GM06990 (cell line): ENCODE measurements at regions not wholly inside any gene's neighbourhood (a gene's known extent, or its start where the extent isn't known, plus 50 kb on each side); places are given as distances from the start of the nearest gene placed in this dataset.

ENCODE experiments used
- DNase-seq: peaks from one replicate; pipeline ENCODE4 v3.0.0-alpha.2; 2011; ENCODE audit not compliant: insufficient read length; ENCODE audit errors: extremely low read depth
- H3K27me3 ChIP-seq: replicated peaks from 2 replicates; pipeline ENCODE4 v1.6.0; 2011; ENCODE audit warnings: low read length; ENCODE audit not compliant: control insufficient read depth, insufficient read depth
- H3K36me3 ChIP-seq: 2 replicates; pipeline ENCODE4 v1.5.1; 2011; ENCODE audit warnings: low read length; ENCODE audit not compliant: control insufficient read depth, insufficient read depth
- H3K4me3 ChIP-seq: replicated peaks from 2 replicates; pipeline ENCODE4 v1.5.1; 2011; ENCODE audit warnings: low read depth, mild to moderate bottlenecking, control low read depth, low read length
- TF ChIP-seq, protein P1 (sequence below): IDR thresholded peaks from 2 replicates; pipeline ENCODE4 v1.5.1; 2011; ENCODE audit warnings: low read length, control low read depth, mild to moderate bottlenecking, inconsistent platforms; ENCODE audit not compliant: insufficient read depth, poor library complexity, severe bottlenecking

DNA sequence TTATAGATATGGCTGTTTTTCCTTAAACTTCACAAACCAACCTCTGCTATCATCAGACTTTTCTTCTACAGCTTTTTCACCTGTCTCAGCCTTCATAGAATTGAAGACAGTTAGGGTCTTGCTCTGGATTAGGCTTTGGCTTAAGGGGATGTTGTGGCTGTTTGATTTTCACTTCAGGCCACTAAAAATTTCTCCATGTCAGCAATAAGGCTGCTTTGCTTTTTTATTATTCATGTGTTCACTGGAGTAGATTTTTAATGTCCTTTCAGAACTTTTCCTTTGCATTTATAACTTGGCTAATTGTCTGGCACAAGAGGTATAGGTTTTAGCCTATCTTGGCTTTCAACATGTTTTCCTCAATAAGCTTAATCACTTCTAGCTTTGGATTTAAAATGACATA lies 392.6 kb downstream of the RFPL4B start:
- Histone ChIP-seq H3K36me3 (no peaks in the 10 kb centered on the region), H3K27me3 (no peaks in the 10 kb centered on the region), H3K4me3 (no peak overlapping the region)
- DNase-seq: no peak
- TF ChIP-seq, protein P1, sequence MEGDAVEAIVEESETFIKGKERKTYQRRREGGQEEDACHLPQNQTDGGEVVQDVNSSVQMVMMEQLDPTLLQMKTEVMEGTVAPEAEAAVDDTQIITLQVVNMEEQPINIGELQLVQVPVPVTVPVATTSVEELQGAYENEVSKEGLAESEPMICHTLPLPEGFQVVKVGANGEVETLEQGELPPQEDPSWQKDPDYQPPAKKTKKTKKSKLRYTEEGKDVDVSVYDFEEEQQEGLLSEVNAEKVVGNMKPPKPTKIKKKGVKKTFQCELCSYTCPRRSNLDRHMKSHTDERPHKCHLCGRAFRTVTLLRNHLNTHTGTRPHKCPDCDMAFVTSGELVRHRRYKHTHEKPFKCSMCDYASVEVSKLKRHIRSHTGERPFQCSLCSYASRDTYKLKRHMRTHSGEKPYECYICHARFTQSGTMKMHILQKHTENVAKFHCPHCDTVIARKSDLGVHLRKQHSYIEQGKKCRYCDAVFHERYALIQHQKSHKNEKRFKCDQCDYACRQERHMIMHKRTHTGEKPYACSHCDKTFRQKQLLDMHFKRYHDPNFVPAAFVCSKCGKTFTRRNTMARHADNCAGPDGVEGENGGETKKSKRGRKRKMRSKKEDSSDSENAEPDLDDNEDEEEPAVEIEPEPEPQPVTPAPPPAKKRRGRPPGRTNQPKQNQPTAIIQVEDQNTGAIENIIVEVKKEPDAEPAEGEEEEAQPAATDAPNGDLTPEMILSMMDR: no peak

DNA sequence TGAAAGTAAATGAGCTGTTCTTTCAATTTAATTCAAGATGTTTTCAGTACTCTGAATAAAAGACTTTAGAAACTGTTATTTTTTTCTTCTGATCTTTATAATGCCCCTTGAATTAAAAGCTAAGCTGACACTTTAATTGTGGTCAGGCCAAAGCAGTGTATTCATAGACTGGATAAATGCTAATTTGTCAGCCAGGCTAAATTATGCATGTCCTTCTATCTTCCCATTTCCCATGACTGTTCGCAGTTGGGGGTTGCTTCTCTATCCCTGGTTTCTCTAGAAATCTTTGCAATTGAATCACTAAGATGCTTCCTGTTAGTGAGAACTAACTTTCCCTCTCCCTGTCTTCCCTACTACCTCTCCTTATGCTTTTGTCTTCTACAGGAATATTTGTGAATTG lies 396.2 kb downstream of the RFPL4B start:
- Histone ChIP-seq H3K36me3 (no peaks in the 10 kb centered on the region), H3K4me3 (no peak overlapping the region), H3K27me3 (no peaks in the 10 kb centered on the region)
- no peak for DNase-seq
- TF ChIP-seq, protein P1: no peak

DNA sequence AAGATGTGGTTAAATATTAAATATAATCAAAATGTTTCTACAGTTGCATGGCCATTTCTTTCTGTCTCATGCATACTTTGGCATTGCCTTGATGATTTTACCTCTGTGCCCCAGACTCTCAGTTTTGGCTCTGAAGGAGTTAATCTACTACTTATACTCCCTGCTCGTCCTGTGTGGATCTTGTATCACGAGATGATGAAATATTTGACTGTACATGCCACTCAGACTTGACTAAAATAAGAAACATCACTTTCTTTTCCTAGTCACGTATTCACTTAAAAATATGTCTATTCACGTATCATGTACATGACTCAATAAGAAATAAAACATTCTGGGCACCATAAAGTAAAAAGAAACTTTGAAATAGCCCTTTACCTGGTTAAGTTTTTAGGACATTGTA lies 397.7 kb downstream of the RFPL4B start:
- no peak overlapping the region for H3K4me3 ChIP-seq
- H3K36me3 ChIP-seq: no peaks in the 10 kb centered on the region
- DNase-seq: no peak
- H3K27me3 ChIP-seq: no peaks in the 10 kb centered on the region
- TF ChIP-seq, protein P1: no peak

DNA sequence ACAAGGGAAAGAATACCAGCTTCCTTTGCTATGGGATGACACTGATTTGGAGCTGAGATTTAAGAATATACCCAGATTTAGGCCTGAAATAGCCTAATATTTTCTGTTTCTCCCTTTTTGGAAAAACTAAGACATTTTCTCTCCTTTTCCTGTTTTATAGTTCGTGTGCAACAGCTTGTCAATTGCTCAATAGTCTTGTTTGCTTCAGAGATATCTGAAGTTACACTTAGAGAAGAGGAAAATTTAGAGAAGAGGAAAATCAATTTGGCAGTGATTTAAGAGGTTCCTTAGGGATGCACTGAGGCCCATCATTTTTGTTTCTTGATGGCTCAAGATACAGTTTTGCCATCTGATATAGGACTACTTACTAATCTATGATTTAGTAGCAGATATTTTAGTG lies 398.6 kb downstream of the RFPL4B start:
- no peaks in the 10 kb centered on the region for H3K27me3 ChIP-seq
- H3K4me3 ChIP-seq: no peak overlapping the region
- DNase-seq: no peak
- TF ChIP-seq, protein P1: no peak
- no peaks in the 10 kb centered on the region for H3K36me3 ChIP-seq

DNA sequence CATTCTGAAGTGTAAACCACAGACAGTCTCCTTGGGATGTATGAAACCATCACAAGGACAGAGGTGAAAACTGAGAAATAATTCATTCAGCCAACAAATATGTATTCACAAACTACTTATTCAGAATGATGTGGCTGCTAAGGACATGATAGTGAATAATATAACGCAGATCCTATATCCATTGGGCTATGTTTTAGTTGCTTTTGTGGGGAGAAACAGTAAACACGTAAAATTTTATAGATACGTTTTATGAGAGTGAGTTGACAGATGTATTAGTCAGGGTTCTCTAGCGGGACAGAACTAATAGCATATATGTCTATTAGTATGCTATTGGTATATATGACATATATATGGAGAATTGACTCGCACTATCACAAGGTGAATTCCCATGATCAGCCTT lies 402.5 kb downstream of the RFPL4B start:
- TF ChIP-seq, protein P1: no peak
- H3K27me3 ChIP-seq: no peaks in the 10 kb centered on the region
- no peak overlapping the region for H3K4me3 ChIP-seq
- no peak for DNase-seq
- H3K36me3 ChIP-seq: no peaks in the 10 kb centered on the region

DNA sequence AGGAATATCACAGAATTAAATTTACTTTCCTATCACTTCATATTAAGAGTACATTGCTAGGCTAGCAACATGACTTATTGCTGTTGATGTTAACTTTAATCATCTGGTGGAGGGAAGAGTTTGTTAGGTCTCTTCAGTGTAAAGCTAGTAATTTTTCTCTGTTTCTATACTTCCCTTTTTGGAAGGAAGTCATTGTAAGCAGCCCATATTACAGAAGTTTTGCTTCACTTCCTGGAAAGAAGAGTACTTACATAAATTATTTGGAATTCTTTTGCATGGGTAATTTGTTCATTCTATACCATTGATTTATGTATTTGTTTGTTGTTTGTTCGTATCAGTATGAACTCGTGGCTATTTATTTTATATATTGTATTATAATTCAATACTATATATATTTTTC lies 405.2 kb downstream of the RFPL4B start:
- Histone ChIP-seq H3K36me3 (no peaks in the 10 kb centered on the region), H3K4me3 (no peak overlapping the region), H3K27me3 (no peaks in the 10 kb centered on the region)
- no peak for DNase-seq
- TF ChIP-seq, protein P1: no peak
